Prostate gland (tissue), 2 donors: ENCODE measurements at regions not wholly inside any gene's neighbourhood (a gene's known extent, or its start where the extent isn't known, plus 50 kb on each side); places are given as distances from the start of the nearest gene placed in this dataset.
"Not testable (repeated sequence)": the region's sequence is repeated elsewhere in the genome, so short reads cannot be mapped to it uniquely, and the experiment has no call there.

Source experiments
- POLR2A ChIP-seq: fragments of 450-650 bp; IDR thresholded peaks from one replicate; pipeline ENCODE4 v1.6.1; 2016; ENCODE audit warnings: antibody characterized with exemption, mild to moderate bottlenecking
- POLR2AphosphoS5 ChIP-seq: sonication (generic); formaldehyde crosslinking; IDR thresholded peaks from one replicate; pipeline ENCODE4 v1.6.1; 2017; ENCODE audit warnings: antibody characterized with exemption
- TF ChIP-seq, protein P1 (sequence below), 4 experiments: fragments of 200-600 bp in 2 of 4; fragments of 450-650 bp in 2 of 4; sonication (generic) in 2 of 4; IDR thresholded peaks; 1 replicate in 3 of 4; 2 replicates in 1 of 4; pipeline ENCODE4 v1.5.1; 2016 to 2019; ENCODE audit warnings: antibody characterized with exemption in 4 of 4, mild to moderate bottlenecking in 2 of 4, moderate library complexity in 2 of 4

DNA sequence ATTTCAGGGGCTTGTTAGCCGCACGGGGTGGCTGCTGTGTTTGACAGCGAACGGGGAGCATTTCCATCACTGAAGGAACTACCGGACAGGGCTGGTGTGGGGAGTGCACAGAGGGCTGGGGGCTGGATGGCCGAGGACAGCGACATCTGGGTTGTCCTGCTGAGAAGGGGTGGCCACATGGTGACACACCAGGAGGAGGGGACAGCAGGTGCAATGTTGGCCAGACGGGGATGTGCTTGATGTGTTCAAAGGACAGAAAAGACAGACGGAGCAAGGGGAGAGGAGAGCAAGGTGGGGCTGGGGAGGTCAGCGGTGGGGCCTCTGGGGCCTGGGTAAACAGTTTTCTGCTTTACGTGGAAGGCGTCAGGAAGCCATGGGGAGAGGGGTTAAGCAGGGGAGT, 115.7 kb downstream of the TNFRSF13B start:
- TF ChIP-seq, protein P1, sequence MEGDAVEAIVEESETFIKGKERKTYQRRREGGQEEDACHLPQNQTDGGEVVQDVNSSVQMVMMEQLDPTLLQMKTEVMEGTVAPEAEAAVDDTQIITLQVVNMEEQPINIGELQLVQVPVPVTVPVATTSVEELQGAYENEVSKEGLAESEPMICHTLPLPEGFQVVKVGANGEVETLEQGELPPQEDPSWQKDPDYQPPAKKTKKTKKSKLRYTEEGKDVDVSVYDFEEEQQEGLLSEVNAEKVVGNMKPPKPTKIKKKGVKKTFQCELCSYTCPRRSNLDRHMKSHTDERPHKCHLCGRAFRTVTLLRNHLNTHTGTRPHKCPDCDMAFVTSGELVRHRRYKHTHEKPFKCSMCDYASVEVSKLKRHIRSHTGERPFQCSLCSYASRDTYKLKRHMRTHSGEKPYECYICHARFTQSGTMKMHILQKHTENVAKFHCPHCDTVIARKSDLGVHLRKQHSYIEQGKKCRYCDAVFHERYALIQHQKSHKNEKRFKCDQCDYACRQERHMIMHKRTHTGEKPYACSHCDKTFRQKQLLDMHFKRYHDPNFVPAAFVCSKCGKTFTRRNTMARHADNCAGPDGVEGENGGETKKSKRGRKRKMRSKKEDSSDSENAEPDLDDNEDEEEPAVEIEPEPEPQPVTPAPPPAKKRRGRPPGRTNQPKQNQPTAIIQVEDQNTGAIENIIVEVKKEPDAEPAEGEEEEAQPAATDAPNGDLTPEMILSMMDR (IDR thresholded peaks at IDR 0.05), result not testable (repeated sequence)
- TF ChIP-seq POLR2AphosphoS5, POLR2A: not testable (repeated sequence)
